Peyer's patch (tissue), 4 donors: ENCODE measurements at regions not wholly inside any gene's neighbourhood (a gene's known extent, or its start where the extent isn't known, plus 50 kb on each side); places are given as distances from the start of the nearest gene placed in this dataset.

ENCODE experiments used
- POLR2A ChIP-seq, 2 donors: fragments of 450-650 bp; IDR thresholded peaks; one replicate each; pipeline ENCODE4 v1.5.1; 2017; ENCODE audit warnings: antibody characterized with exemption in 2 of 2, mild to moderate bottlenecking in 2 of 2, moderate library complexity in 2 of 2
- TF ChIP-seq, protein P1 (sequence below), 6 experiments: fragments of 450-650 bp in 4 of 6; fragments of 200-600 bp in 2 of 6; sonication (generic) in 1 of 6; IDR thresholded peaks; one replicate each; pipeline ENCODE4 v1.5.1; 2017 to 2019; ENCODE audit warnings: antibody characterized with exemption in 6 of 6, mild to moderate bottlenecking in 3 of 6, moderate library complexity in 1 of 6

DNA sequence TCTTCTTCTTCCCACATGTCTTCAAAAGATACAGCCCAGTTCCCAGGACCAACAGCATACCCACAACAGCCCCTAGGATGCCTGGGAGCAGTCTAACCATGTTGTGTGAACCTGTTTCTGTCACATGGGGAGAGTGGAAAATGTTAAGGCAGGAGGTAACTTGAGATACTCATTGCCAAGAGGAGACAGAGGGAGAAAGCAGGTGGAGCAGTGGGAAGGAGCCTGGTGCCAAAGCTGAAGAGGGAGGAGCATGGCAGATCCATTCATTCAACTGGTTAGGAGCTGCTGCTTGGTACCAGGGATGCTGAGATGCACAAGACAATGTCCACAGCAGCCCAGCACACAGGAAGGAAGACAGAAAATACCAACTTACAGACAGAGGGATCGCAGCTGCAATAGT lies 149.8 kb upstream of the ETV3 start:
- TF ChIP-seq, protein P1, sequence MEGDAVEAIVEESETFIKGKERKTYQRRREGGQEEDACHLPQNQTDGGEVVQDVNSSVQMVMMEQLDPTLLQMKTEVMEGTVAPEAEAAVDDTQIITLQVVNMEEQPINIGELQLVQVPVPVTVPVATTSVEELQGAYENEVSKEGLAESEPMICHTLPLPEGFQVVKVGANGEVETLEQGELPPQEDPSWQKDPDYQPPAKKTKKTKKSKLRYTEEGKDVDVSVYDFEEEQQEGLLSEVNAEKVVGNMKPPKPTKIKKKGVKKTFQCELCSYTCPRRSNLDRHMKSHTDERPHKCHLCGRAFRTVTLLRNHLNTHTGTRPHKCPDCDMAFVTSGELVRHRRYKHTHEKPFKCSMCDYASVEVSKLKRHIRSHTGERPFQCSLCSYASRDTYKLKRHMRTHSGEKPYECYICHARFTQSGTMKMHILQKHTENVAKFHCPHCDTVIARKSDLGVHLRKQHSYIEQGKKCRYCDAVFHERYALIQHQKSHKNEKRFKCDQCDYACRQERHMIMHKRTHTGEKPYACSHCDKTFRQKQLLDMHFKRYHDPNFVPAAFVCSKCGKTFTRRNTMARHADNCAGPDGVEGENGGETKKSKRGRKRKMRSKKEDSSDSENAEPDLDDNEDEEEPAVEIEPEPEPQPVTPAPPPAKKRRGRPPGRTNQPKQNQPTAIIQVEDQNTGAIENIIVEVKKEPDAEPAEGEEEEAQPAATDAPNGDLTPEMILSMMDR (IDR thresholded peaks at IDR 0.05) = no peak
- no peak for TF ChIP-seq POLR2A (IDR thresholded peaks at IDR 0.05)
